ENCODE measurements at regions not wholly inside any gene's neighbourhood (a gene's known extent, or its start where the extent isn't known, plus 50 kb on each side); places are given as distances from the start of the nearest gene placed in this dataset.

DNA sequence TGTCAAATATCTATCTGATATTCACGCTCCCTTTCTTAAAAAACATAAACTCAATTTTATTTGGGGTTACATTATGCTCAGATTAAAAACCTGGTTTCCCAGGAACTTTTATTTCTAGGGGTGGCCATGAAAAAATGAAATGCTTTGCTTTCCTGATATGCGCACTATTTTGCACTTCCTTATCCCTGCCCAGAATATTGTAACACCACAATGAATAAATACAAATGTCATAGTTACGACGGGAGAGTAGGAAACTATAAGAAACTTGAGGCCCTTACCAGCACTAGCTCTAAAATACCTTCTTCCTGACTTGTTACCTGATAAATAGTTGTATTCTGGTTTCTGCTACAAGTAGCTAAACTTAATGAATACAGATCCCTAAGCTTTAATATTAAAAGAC is 475.6 kb upstream of the CWC22 start:
- ATAC-seq, result no peak

DNA sequence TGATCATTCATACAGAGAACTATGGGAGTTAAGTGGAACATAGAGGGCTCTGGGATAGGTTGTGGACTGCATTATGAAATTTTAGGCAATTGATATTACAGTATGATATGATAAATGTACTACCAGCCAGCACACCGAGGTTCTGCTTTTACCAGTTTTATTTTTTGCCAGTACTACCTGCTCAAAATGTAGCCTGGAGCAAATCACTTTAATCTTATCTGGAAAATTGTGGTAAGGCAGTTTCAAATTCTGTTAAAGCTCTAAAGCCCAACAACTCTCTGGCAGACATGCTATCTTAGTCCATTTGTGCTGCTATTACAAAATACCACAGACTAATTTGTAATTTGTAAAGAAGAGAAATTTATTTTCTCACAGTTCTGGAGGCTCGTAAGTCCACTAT is 474.9 kb upstream of the CWC22 start:
- ATAC-seq (no peak), DNase-seq (ENCODE audit: low spot score) (no peak)

More for the DNA sequence above, 475.6 kb upstream of the CWC22 start:
- no peak for DNase-seq (ENCODE audit: low spot score)

DNA sequence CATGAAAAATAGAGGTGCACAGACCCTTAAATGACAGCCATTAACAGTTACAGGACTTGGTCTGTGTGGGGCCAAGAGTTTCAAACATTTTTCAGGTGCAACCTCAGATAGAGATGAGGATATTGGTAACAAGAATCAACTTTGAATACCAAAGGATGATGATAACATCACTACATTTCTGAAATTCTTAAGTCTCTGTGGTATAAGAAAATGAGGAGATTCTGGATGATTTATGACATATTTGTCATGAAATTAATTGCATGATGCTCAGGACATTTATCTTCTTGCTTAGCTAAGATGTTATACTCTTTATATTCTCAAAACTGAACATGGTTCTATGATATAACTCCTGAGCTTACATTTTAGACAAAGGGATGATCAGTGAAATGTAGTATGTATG is 471.8 kb upstream of the CWC22 start:
- DNase-seq (ENCODE audit: low spot score), result no peak
- no peak for ATAC-seq

DNA sequence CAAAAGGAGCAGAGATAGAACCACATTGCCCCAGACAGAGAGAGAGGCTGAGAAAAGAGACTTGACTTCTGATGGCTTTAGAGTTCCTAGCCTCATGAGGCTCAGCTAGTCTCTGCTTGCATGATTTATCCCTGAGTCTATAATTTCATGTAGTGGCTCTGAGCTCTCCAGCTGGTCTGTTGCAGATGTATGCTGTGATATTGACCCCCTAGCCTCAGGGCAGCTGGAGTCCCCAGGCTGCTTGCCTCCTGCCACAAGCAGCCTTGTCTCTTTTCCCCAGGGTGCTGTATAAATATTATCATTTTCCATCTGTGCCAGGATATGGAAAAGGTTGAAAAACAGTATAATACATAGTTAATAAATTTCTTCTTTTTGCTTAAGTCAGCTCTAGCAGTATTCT is 467.6 kb upstream of the CWC22 start:
- ATAC-seq, result no peak
- DNase-seq (ENCODE audit: low spot score), result no peak

DNA sequence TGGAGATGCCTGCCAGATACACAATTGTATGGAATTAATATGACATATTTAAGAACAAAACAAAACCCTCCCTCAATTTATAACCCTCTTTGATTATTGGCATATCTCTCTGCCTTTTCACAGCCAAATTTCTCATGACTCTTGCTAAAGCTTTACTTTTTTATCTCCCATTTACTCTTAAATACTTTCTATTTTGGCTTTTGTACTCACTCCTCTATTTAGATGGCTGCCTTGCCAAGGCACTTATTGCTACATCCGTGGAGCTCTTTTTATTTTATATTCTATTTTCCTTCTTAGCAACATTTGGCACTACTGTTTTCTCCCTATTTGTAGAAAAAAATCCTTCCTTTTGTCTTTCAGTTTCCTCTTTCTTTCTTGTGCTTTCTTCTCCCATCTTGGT is 466.4 kb upstream of the CWC22 start:
- DNase-seq (ENCODE audit: low spot score) (no peak), ATAC-seq (no peak)

DNA sequence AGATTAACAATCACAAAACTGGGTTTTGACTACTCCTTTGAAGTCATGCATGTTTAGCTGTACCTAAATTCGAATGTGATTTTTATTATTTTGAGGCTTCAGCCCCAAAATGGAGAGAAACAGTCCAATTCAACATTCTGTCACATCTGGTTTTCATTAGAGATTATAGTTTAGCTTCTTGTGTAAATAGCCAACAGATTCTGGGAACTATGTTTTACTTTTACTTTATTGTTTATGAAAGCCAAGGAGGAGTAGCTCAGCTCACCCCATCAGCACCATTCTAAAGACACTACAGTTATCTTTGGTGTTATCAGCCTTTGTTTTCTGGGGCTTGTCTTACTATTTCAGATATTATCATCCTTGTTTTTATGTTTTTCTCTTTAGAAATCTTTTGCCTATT is 465.0 kb upstream of the CWC22 start:
- DNase-seq (ENCODE audit: low spot score) (no peak), ATAC-seq (no peak)

DNA sequence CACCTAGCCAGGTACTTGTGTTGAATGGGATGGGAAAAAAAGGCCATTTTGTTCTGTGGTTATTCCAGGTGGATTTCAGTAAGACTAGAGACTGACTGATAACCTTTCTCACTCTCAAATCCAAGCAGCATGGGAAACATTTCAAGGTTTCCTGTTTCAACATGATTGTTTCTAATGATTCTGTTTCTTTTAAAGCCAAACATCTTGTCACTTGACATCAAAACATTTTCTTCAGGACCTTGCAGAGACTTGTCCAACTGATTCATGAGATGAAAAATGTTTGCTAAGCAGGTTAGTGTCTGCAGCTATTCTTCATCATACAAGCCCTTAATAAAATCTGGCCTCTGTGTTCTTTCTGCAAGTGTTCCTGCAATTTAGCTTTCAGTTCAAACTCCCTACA is 456.5 kb upstream of the CWC22 start:
- no peak for ATAC-seq
- DNase-seq (ENCODE audit: low spot score), result no peak

DNA sequence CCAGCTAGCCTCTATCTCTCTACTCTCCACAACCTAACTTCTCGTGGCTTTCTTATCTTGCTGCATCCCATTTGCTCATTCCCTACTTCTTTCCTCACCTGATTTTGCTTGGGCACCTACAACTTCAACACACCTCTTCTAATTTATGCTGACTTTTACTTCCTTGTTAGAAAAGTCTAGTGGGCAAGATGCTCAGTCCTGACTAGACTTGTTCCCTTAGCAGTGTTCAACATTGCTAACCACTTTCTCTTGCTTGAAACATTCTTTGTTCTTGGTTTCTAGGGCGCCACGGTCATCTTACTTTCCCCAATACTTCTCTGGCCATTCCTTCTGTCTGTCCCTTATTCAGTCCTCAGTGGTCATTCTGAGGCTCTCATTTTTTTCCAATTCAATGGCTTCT is 454.7 kb upstream of the CWC22 start:
- no peak for ATAC-seq
- no peak for DNase-seq (ENCODE audit: low spot score)

DNA sequence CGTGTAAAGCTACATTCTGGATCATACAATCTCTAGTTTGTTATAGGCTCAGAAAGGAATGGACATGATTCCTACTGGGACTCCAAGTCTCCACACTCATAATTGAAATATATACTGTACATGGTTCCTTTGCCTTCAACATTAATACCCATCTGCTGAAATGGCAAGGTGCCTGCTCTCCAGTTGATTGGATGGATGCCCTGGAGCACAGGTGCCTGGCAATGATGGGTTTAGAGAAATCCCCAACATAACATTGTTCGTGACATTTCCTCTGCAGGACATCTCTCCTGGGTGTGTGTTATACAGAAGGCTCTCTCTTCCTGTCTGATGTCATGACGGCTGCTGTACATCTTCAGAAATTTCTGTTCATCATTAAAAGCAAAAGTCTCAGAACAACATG is 449.7 kb upstream of the CWC22 start:
- ATAC-seq (no peak), DNase-seq (ENCODE audit: low spot score) (no peak)

DNA sequence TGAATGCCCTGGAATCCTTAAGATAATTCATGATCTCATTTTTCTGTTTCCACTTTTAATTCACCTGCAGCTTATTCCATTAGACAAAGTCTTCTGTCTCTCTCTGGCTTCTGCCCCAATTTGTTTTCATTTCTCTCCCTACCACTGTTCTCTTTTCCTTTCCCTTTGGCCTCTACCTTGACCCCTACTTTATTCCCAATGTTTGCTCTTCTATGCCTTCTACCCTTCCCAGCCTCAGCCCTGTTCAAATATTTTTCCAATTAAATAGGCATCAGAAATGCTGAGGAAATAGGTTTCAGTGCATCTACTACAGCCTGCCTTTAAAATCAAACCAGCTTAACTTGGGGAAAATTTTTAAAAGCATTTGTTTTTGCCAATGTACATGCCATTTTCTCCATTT is 443.7 kb upstream of the CWC22 start:
- peak; percentile 26 for ATAC-seq

DNA sequence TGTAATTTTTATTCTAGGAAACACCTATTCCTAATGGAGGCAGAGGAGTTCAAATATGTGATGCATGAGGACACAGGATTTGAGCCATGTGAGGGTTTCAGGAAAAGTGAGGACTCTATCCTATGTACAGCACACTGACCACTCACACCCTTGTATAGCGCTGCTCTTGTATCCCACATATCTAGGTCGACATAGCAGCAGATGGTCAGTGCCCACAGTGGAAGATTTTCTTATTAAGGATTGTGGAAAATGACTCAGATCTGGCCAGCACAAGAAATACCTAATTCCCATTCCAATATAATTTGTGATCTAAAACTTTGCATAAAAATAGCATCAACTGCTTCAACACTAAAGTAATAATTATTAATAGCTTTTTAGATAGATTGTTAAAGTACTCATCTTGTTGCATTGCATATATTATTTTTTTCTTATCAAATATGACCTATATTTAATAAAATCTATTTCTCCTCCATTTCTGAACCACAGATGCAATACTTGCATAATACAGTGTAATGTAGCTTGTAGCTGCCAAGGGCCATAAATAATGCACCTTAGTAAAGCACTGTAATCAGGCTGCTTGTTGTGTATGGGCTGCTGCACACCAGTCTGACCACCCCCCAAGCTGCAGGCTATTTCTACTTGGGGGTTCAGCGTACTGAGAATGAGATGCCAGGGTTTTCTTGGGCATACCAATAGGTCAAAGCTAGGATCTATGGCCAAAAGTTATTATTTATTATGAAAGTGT is 442.2 kb upstream of the CWC22 start:
- DNase-seq (ENCODE audit: low spot score), result no peak
- ATAC-seq, result no peak

More for the DNA sequence above, 443.7 kb upstream of the CWC22 start:
- DNase-seq (ENCODE audit: low spot score), result no peak

DNA sequence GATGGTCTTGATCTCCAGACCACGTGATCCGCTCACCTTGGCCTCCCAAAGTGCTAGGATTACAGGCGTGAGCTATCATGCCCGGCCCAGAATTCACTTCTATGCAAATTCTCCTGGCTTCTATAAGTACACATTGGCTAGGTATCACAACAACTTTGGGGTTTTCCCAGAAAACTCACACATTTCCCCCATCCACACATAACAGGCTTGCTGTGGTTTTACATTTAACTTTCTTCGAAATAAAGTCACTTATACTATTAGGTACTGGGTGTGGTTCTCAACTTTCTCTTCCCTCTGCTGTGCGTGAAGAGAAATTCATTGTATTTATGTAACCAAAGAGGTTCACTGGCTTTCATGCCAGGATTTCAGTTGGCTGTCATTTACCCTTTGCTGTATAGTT is 439.4 kb upstream of the CWC22 start:
- DNase-seq (ENCODE audit: low spot score) (no peak), ATAC-seq (no peak)

DNA sequence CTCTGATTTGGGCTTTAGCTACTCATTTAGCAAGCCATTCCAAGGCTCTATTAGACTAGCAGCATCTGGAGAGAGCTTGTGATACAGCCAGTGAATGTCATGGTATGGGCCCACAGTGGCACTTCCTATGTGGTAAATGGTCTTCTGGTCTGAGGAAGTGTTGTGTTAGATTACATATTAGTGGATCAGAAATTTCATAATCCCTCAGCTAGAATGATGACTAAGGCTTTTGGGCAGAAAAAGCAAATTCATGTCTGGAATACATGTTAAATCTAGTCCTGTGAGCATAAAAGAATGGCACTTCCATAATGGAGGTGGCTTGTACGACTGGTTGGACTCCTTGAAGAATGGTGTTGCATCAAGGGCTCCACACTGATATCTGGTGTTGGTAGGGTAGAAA is 436.8 kb upstream of the CWC22 start:
- ATAC-seq (no peak), DNase-seq (ENCODE audit: low spot score) (no peak)

DNA sequence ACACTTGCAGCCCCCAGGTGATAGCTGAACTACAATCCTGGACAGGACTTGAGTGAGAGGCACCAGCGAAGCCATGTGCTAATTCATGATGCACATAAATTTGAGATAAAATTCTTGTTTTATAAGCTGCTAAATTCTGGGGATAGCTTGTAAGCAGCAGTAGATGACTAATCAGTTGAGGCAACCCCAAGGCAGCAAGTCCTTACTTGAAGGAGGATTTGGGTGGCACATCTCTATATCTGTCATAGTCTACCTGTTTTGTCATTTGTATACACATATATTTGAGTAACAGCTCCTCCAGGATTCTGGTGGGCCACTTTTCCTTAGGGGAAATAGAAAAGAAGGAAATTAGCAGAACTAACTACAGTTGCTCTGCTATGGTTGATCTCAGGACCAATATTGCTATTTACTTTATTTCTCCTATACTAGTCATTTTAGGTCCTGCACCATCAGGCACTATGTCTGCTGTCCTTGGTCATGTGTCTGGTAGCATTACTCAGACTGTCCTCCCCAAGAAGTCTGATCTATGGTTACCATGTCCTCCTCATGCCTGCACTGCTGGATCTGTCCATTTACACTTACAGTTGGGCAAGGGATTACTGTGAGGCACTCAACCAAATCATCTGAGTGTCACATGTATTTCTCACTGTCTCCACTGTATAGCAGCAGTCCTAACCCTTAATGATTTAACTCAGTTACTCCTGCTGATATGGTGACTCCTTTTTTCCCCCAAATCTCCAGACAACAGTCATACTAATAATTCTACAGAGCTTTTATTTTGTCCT is 436.0 kb upstream of the CWC22 start:
- DNase-seq (ENCODE audit: low spot score) (no peak), ATAC-seq (no peak)

DNA sequence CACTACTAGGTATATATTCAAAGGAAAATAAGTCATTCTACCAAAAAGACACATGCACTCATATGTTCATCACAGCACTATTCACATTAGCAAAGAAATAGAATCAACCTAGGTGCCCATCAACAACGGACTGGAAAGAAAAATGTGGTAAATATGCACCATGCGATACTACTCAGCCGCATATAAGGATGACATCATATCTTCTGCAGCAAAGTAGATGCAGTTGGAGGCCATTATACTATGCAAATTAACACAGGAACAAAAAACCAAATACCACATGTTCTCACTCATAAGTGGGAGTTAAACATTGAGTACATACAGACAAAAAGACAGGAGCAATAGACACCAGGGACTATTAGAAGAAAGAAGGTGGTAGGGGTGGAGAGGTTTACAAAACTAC is 412.1 kb upstream of the CWC22 start:
- ATAC-seq (no peak), DNase-seq (ENCODE audit: low spot score) (no peak)

DNA sequence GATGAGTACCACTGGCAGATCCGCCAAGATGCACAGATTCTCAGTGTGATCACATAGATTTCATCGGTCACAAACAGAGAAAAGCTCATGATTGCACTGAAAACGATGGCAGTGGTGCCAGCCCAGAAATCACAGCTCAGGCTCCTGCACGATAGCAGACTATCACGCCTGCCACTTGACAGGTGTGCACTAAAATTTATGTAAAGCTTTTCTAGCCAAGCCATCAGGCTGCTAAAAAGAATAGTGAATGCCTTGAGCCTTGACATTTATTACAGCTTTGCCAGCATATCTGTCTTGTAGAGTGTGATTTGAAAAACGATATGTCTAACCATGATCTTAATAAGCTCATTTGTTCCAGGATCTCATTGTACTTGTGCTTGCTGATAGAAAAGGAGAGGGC is 409.5 kb upstream of the CWC22 start:
- ATAC-seq (no peak), DNase-seq (ENCODE audit: low spot score) (no peak)

DNA sequence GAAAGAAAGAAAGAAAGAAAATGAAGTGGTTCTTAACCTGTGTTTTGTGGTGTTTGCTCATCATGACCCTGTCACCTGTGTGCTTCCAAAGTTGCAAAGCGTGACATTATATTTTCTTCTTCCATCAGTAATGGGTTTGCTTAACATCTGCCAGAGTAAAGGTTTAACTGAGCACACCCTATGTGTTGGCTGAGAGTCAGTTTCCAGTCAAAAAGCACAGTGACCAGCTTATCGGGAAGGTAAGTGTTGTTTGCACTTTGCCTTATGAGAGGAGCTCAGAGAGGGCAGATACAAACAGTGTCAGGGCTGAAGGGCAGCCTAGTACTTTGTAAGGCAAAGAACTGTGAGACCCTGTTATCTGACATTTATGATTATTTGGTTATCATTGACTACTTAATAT is 406.2 kb upstream of the CWC22 start:
- DNase-seq (ENCODE audit: low spot score), result no peak
- ATAC-seq, result no peak

DNA sequence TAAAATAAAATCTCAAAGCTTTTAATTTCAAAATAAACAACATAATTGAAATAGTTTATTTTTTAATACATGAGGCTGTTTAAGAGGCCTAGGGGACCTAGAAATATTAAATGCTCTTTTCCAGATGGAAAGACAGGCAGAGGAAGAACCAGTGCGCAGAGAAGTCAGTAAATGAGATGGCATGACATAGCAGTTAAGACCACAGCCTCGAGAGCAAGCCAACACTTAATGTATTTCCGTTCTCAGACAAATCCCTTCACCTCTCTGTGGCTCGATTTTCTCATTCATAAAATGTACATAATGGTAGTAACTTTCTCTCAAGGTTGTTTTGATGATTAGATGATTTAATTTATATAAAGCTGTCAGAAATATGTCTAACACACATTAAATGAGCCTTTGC is 405.1 kb upstream of the CWC22 start:
- ATAC-seq, result no peak
- DNase-seq (ENCODE audit: low spot score), result no peak

DNA sequence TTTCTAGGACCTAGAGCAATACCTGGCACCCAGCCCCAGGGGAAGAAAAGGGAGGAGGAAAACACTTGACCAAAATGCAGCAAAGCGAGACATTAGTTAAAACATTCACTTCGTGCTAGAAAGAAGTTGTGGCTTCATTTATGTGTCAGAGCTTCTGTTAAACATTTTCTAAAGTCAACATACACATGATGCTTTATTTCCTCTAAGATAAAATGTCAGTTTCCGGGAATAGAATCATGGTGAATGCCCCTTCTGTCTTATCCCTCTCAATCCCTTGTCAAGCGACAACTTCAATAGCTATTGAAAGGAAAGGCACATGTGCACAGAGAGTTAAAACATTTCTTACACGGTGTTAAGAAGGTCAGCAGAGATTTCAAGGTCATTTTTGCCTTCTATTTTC is 404.6 kb upstream of the CWC22 start:
- no peak for DNase-seq (ENCODE audit: low spot score)
- no peak for ATAC-seq

DNA sequence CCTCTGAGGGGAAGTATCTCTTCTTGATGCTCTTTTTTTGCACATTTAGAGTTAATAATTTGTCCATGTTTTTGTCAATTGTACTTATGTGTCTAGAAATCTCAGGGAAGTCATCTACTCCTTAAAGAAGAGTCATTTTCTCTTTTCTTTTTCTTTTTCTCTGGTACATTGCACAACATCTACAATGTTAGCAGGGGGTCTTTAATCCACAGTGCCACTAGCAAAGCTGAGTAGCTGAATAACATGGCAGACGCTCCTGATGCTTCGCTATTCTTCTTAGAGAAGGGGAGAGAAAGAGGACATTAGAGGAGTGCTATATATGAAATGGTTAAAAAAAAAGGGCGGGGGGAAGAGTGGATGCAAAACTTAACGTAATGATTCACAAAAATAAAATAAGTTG is 399.6 kb upstream of the CWC22 start:
- no peak for DNase-seq (ENCODE audit: low spot score)
- ATAC-seq, result no peak

DNA sequence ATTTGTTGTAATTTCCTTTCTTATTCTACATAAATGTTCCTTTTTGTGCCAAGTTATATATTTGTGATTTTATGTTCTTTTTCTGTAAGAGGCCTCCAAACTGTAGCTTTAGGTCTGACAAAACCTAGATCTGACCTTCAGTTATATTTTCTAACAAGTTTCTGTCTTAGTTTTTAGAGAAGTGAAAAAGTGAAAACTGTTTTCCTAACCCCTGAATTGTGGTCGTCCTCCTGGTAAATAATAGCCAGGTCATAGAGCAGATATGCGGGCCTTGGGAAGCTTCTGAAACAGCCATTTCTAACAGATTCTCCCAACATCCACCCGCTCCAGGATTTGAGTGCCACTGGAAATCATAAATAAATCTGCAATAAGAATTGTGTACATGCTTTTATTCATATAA is 398.4 kb upstream of the CWC22 start:
- DNase-seq (ENCODE audit: low spot score) (no peak), ATAC-seq (no peak)

DNA sequence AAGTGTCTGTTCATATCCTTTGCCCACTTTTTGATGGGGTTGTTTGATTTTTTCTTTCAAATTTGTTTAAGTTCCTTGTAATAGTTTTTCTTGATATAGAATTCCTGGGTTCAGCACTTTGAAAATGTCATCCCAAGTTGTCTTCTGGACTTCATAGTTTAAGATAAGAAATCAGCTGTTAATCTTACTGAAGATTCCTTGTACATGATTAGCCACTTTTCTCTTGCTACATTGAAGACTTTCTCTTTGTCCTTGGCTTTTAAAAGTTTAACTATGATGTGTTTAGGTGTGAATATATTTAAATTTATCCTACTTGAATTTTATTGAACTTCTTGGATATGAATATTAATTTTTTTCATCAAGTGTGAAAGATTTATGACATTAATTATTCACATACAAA is 387.2 kb upstream of the CWC22 start:
- DNase-seq (ENCODE audit: low spot score), result no peak
- no peak for ATAC-seq
